ENCODE measurements at regions not wholly inside any gene's neighbourhood (a gene's known extent, or its start where the extent isn't known, plus 50 kb on each side); places are given as distances from the start of the nearest gene placed in this dataset.

DNA sequence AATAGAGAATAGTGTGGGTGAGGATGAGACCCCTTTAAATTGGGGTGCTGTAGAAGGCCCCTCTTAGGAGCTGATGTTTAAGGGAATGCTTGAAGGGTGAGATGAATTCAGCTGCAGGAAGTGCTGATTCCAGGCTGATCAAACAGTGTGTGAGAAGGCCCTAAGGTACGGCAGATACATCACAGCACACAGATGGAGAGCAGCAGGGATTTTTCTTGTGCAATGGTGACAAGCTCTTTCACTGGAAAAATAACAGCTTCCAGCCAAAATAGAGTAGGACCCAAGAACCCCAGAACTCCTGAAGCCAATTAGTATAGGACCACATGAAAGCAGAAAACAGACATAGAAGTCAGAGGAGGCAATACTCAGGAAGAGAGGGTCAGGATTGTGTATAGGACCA is 296.9 kb downstream of the ADRA2A start:
- POLR2A ChIA-PET = interaction anchor here (1.4 kb wide), 1 partner anchor 37 kb away, joined by 3 read pairs; no protein-coding TSS in a partner anchor
- ATAC-seq = no peak
- CTCF ChIA-PET = no interaction called here

DNA sequence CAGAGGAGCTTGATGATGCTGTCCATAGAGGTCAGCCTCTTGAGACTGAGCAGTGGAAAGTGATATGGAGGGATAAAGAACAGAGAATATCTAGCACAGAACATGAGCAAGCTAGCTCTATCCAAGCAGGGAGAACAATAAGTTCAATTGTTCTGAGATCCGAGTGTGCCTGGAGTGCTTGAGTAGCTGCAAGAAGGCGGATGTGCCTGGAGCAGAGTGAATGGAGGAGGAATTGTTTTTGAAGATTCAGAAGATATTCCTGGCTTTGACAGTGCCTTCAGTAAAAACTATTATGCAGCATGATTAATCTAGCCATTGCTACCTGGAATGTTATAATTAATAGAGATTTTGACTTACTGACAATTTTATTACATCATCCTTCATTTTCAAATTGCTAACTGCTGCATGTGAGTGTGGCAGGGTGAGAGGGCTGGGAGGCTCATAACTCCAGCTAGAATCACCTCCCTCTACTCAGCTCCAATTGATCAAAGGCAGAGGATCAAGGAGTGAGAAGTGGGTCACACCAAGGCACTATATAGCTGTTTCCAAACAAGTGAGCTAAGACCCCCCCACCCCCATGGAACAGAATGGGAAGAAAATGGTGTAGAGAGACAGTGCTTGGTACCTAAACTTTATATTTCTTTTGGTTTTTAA is 302.8 kb downstream of the ADRA2A start:
- Mint-ChIP-seq H3K36me3 (no peaks in the 10 kb centered on the region), H3K27me3 (ENCODE audit: low read depth) (no peaks in the 10 kb centered on the region; the same call in 1 of the 2 replicates), H3K4me3 (no peak overlapping the region), H3K4me1 (no peaks in the 10 kb centered on the region), H3K27ac (no peak overlapping the region), H3K9me3 (peaks cover 4% of the 10 kb centered on the region; the same call in 1 of the 2 replicates)
- POLR2A ChIA-PET = no interaction called here
- no peak for ATAC-seq
- CTCF ChIA-PET = no interaction called here
- no peak for DNase-seq (ENCODE audit: low spot score)
- no peak for TF ChIP-seq RELA (CRISPR knock-in tag; IDR thresholded peaks at IDR 0.05; ENCODE audit: borderline replicate concordance)
- no peak for TF ChIP-seq MYBL2 (CRISPR knock-in tag; IDR thresholded peaks at IDR 0.05)
- TF ChIP-seq, protein P1, sequence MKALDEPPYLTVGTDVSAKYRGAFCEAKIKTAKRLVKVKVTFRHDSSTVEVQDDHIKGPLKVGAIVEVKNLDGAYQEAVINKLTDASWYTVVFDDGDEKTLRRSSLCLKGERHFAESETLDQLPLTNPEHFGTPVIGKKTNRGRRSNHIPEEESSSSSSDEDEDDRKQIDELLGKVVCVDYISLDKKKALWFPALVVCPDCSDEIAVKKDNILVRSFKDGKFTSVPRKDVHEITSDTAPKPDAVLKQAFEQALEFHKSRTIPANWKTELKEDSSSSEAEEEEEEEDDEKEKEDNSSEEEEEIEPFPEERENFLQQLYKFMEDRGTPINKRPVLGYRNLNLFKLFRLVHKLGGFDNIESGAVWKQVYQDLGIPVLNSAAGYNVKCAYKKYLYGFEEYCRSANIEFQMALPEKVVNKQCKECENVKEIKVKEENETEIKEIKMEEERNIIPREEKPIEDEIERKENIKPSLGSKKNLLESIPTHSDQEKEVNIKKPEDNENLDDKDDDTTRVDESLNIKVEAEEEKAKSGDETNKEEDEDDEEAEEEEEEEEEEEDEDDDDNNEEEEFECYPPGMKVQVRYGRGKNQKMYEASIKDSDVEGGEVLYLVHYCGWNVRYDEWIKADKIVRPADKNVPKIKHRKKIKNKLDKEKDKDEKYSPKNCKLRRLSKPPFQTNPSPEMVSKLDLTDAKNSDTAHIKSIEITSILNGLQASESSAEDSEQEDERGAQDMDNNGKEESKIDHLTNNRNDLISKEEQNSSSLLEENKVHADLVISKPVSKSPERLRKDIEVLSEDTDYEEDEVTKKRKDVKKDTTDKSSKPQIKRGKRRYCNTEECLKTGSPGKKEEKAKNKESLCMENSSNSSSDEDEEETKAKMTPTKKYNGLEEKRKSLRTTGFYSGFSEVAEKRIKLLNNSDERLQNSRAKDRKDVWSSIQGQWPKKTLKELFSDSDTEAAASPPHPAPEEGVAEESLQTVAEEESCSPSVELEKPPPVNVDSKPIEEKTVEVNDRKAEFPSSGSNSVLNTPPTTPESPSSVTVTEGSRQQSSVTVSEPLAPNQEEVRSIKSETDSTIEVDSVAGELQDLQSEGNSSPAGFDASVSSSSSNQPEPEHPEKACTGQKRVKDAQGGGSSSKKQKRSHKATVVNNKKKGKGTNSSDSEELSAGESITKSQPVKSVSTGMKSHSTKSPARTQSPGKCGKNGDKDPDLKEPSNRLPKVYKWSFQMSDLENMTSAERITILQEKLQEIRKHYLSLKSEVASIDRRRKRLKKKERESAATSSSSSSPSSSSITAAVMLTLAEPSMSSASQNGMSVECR (CRISPR knock-in tag; IDR thresholded peaks at IDR 0.05; ENCODE audit: borderline replicate concordance) = no peak
- TF ChIP-seq SMAD4 (CRISPR knock-in tag; IDR thresholded peaks at IDR 0.05) = no peak

More for the DNA sequence above, 296.9 kb downstream of the ADRA2A start:
- Mint-ChIP-seq H3K4me1 (peaks cover 25% of the 10 kb centered on the region), H3K36me3 (no peaks in the 10 kb centered on the region), H3K9me3 (0 out of 2 replicates have a peak, but pooled peaks cover 5% of the 10 kb centered on the region), H3K27me3 (ENCODE audit: low read depth) (peaks cover 46% of the 10 kb centered on the region), H3K4me3 (no peak overlapping the region), H3K27ac (no peak overlapping the region)
- TF ChIP-seq CREM (CRISPR knock-in tag; IDR thresholded peaks at IDR 0.05) (no peak), NFE2L1 (CRISPR knock-in tag; IDR thresholded peaks at IDR 0.05) (no peak), GABPB1 (CRISPR knock-in tag; IDR thresholded peaks at IDR 0.05) (no peak), IRF2 (CRISPR knock-in tag; IDR thresholded peaks at IDR 0.05; ENCODE audit: borderline replicate concordance, low read depth) (no peak), RORB (CRISPR knock-in tag; IDR thresholded peaks at IDR 0.05) (no peak), ETV6 (CRISPR knock-in tag; IDR thresholded peaks at IDR 0.05) (no peak), ZNF138 (CRISPR knock-in tag; conservative IDR thresholded peaks at IDR 0.05) (no peak), NR1H2 (CRISPR knock-in tag; IDR thresholded peaks at IDR 0.05) (no peak), FOXK1 (CRISPR knock-in tag; IDR thresholded peaks at IDR 0.05) (no peak), SP1 (CRISPR knock-in tag; conservative IDR thresholded peaks at IDR 0.05) (no peak)
- TF ChIP-seq, protein P2, sequence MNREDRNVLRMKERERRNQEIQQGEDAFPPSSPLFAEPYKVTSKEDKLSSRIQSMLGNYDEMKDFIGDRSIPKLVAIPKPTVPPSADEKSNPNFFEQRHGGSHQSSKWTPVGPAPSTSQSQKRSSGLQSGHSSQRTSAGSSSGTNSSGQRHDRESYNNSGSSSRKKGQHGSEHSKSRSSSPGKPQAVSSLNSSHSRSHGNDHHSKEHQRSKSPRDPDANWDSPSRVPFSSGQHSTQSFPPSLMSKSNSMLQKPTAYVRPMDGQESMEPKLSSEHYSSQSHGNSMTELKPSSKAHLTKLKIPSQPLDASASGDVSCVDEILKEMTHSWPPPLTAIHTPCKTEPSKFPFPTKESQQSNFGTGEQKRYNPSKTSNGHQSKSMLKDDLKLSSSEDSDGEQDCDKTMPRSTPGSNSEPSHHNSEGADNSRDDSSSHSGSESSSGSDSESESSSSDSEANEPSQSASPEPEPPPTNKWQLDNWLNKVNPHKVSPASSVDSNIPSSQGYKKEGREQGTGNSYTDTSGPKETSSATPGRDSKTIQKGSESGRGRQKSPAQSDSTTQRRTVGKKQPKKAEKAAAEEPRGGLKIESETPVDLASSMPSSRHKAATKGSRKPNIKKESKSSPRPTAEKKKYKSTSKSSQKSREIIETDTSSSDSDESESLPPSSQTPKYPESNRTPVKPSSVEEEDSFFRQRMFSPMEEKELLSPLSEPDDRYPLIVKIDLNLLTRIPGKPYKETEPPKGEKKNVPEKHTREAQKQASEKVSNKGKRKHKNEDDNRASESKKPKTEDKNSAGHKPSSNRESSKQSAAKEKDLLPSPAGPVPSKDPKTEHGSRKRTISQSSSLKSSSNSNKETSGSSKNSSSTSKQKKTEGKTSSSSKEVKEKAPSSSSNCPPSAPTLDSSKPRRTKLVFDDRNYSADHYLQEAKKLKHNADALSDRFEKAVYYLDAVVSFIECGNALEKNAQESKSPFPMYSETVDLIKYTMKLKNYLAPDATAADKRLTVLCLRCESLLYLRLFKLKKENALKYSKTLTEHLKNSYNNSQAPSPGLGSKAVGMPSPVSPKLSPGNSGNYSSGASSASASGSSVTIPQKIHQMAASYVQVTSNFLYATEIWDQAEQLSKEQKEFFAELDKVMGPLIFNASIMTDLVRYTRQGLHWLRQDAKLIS (CRISPR knock-in tag; IDR thresholded peaks at IDR 0.05; ENCODE audit: borderline replicate concordance) = no peak
- TF ChIP-seq, protein P3, sequence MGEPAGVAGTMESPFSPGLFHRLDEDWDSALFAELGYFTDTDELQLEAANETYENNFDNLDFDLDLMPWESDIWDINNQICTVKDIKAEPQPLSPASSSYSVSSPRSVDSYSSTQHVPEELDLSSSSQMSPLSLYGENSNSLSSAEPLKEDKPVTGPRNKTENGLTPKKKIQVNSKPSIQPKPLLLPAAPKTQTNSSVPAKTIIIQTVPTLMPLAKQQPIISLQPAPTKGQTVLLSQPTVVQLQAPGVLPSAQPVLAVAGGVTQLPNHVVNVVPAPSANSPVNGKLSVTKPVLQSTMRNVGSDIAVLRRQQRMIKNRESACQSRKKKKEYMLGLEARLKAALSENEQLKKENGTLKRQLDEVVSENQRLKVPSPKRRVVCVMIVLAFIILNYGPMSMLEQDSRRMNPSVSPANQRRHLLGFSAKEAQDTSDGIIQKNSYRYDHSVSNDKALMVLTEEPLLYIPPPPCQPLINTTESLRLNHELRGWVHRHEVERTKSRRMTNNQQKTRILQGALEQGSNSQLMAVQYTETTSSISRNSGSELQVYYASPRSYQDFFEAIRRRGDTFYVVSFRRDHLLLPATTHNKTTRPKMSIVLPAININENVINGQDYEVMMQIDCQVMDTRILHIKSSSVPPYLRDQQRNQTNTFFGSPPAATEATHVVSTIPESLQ (CRISPR knock-in tag; IDR thresholded peaks at IDR 0.05) = no peak
- TF ChIP-seq, protein P4, sequence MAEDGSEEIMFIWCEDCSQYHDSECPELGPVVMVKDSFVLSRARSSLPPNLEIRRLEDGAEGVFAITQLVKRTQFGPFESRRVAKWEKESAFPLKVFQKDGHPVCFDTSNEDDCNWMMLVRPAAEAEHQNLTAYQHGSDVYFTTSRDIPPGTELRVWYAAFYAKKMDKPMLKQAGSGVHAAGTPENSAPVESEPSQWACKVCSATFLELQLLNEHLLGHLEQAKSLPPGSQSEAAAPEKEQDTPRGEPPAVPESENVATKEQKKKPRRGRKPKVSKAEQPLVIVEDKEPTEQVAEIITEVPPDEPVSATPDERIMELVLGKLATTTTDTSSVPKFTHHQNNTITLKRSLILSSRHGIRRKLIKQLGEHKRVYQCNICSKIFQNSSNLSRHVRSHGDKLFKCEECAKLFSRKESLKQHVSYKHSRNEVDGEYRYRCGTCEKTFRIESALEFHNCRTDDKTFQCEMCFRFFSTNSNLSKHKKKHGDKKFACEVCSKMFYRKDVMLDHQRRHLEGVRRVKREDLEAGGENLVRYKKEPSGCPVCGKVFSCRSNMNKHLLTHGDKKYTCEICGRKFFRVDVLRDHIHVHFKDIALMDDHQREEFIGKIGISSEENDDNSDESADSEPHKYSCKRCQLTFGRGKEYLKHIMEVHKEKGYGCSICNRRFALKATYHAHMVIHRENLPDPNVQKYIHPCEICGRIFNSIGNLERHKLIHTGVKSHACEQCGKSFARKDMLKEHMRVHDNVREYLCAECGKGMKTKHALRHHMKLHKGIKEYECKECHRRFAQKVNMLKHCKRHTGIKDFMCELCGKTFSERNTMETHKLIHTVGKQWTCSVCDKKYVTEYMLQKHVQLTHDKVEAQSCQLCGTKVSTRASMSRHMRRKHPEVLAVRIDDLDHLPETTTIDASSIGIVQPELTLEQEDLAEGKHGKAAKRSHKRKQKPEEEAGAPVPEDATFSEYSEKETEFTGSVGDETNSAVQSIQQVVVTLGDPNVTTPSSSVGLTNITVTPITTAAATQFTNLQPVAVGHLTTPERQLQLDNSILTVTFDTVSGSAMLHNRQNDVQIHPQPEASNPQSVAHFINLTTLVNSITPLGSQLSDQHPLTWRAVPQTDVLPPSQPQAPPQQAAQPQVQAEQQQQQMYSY (CRISPR knock-in tag; IDR thresholded peaks at IDR 0.05) = no peak
- DNase-seq (ENCODE audit: low spot score) = no peak

All from WTC11 (cell line).